VCaP (cell line): ENCODE measurements at regions not wholly inside any gene's neighbourhood (a gene's known extent, or its start where the extent isn't known, plus 50 kb on each side); places are given as distances from the start of the nearest gene placed in this dataset.

Experiments
- H3K27ac ChIP-seq: fragments of 450-650 bp; 2 replicates; pipeline ENCODE4 v1.5.1; 2017
- CTCF ChIP-seq: fragments of 450-650 bp; conservative IDR thresholded peaks from 2 replicates; pipeline ENCODE4 v1.5.1; 2017; ENCODE audit warnings: mild to moderate bottlenecking, moderate library complexity

DNA sequence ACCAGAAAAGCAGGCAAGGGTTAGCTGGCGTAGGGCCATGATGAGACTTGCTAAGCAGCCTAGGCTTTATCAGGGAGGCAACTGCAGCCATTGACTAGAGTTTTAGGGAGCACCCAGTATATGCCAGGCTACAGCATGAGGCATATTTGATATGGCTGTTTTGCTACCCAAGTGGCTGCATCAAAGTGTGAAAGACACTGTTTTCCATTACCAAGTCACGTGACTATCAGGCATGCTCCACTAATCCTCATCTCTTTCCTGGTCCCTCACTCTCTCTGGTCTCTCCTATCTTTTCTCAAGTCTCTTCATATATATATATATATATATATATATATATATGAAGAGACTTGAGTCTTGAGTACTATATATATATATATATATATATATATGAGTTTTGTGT lies 206.7 kb upstream of the POU3F1 start:
- TF ChIP-seq CTCF: no peak
- H3K27ac ChIP-seq: no peak overlapping the region

GRCh38 chr1:38250356-38250755 lies 203.8 kb upstream of the POU3F1 start:
- TF ChIP-seq CTCF: no peak
- no peak overlapping the region for H3K27ac ChIP-seq

DNA sequence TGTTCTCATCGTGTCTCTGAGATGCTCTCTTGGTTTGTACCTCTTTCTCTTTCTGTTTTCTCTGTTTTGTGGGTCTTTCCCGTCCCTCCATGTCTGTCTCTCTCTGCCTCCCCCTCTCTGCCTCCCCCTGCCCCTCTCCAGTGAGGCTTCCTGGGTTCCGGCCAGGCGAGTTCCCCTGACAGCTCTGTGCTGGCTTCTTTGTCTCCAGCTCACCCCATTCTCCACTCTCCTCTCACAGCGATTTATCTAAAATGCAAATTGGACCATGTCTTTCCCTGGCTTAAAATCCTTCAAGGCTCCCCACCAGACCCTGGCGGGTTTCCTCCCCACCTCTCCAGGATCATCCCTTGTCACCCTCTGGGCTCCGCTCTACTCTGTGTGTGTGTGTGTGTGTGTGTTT lies 202.4 kb upstream of the POU3F1 start:
- no peak for TF ChIP-seq CTCF
- H3K27ac ChIP-seq: no peak overlapping the region

DNA sequence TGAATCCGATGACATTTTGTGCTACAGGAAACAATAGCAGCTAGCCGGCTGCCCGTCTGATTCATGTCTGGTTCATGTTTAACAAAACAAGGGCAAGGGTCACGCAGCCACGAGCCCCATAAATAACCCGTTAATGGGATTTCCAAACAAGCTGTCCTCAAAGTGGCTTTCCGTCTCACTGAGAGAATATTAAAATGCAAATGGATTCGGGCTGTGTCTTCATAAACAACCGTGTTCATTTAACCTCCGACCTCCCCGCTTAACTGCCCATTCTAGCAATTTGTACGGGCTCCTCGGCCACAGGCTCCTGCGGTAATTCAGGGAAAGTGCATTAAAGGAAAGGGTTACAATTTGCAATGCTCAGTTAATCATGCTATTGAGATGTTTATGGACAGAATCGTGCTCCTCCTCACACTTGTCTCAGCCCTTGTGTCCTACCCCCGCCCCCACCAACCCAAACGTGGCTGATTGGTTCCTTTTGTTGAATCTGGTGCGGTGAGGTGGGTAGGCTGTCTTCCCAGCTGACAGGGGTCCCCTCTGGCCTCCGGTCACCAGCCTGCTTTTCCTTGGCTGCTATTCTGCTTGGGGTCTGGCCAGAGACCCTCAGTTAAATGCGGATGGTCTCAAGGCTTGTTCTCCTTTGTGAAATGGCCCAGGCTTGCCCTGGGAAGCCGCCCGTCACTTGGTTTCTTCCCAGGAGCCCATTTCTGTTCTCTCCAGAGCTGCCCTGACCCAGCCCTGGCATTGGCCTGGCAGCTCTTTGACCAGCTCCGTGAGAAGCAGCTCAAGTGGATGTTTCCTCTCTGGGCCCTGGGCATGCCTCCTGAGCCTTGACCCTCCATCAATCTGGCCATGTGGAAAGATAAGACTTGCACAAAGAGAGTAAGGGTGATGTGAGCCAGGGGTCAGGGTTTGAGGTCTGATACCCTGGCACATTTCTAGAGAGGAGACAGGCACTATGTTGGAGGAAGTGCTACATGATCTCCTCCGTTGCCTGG lies 200.7 kb upstream of the POU3F1 start:
- TF ChIP-seq CTCF: no peak
- no peak overlapping the region for H3K27ac ChIP-seq

DNA sequence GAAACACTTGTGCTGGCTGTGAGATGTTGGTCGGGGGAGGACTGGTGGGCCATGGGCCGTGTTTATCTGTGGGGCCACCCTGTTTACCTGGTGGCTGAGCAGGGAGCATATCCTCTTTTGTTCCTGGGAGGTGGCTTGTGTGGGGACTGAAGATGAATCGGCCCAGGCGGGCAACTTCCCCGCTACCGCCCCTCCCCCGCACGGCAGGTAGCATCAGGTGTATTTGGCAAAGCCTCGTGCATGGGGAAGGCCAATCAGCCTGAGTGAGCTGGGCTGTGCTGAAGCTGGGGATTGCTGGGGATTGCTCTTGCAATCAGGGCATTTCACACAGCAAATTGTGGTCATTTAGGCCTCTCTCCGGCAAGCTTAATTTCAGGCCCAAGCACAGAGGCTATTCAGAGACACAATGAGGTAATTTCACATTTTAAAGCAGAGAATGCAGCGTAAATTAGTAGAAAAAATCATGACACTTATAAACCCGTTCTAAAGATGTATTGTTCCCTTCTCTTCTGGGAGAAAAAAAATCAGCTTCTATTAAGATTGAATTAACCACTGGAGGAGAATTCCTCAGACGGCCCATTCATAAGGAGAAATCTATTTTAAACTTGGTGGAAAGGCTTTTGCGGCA lies 197.7 kb upstream of the POU3F1 start:
- no peak overlapping the region for H3K27ac ChIP-seq
- TF ChIP-seq CTCF: no peak

GRCh38 chr1:38243106-38243505 lies 196.5 kb upstream of the POU3F1 start:
- no peak for TF ChIP-seq CTCF
- H3K27ac ChIP-seq: no peak overlapping the region

- no peak overlapping the region for H3K27ac ChIP-seq
- TF ChIP-seq CTCF: no peak
Observed at GRCh38 chr1:38242506-38242905, 195.9 kb upstream of the POU3F1 start.
